Endothelial cell of umbilical vein (primary cell): ENCODE measurements at regions not wholly inside any gene's neighbourhood (a gene's known extent, or its start where the extent isn't known, plus 50 kb on each side); places are given as distances from the start of the nearest gene placed in this dataset.

Experiments
- BruUV-seq: library from RNA; stranded (reverse); fragments of 400-500 nt; replicated peaks from 2 replicates; lab custom pipeline; 2021; lab: Mats Ljungman, UMichigan
- CTCF ChIA-PET: fragments of 300-600, 350-600 bp; sonication (Branson Sonifier 250); formaldehyde crosslinking; loops from one replicate; lab custom pipeline; 2021; ENCODE audit warnings: antibody characterized with exemption, inconsistent platforms; lab: Charles Lee
- POLR2A ChIA-PET: fragments of 300-600, 350-600 bp; sonication (Branson Sonifier 250); formaldehyde crosslinking; loops from one replicate; lab custom pipeline; 2021; ENCODE audit warnings: antibody characterized with exemption, inconsistent platforms; lab: Charles Lee
- DNase-seq: peaks from one replicate; pipeline ENCODE4 v3.0.0-alpha.2; 2011; ENCODE audit warnings: low read depth, low spot score
- FAIRE-seq: peaks from 2 replicates; lab custom pipeline; 2011; peaks lifted over from hg19 to GRCh38; lab: Jason Lieb, UNC
- H2AFZ ChIP-seq: 2 replicates; pipeline ENCODE4 v1.6.0; 2012; ENCODE audit warnings: low read depth, low read length, control low read depth, inconsistent platforms
- H3K27ac ChIP-seq: 2 replicates; pipeline ENCODE4 v1.5.1; 2011; ENCODE audit warnings: low read depth, mild to moderate bottlenecking, control low read depth, low read length, moderate library complexity; ENCODE audit not compliant: insufficient read depth
- H3K27me3 ChIP-seq, 2 experiments: 2 replicates each; pipeline versions ENCODE4 v1.6.0 to v1.6.1; 2011; ENCODE audit warnings: low read length in 2 of 2, mixed read lengths in 1 of 2; ENCODE audit not compliant: control insufficient read depth in 2 of 2, insufficient read depth in 2 of 2
- H3K36me3 ChIP-seq, 2 experiments: 2 replicates in 1 of 2; 3 replicates in 1 of 2; pipeline ENCODE4 v1.5.1; 2011; ENCODE audit warnings: low read length in 2 of 2, mild to moderate bottlenecking in 1 of 2, moderate library complexity in 1 of 2; ENCODE audit not compliant: control insufficient read depth in 2 of 2, insufficient read depth in 2 of 2; ENCODE audit errors: extremely low read depth in 1 of 2
- H3K4me1 ChIP-seq: 3 replicates; pipeline ENCODE4 v1.5.1; 2011; ENCODE audit warnings: mild to moderate bottlenecking, low read length; ENCODE audit not compliant: control insufficient read depth, insufficient read depth; ENCODE audit errors: extremely low read depth
- H3K4me2 ChIP-seq: 2 replicates; pipeline ENCODE4 v1.6.1; 2011; ENCODE audit warnings: low read length, control low read depth, mixed read lengths; ENCODE audit not compliant: insufficient read depth
- H3K4me3 ChIP-seq, 3 experiments: fragments of 200-600 bp in 1 of 3; sonication (generic), shearing (Covaris generic) in 1 of 3; replicated peaks in 1 of 3; 2 replicates each; pipeline ENCODE4 v1.5.1; 2011 to 2016; ENCODE audit warnings: control low read depth in 3 of 3, low read length in 3 of 3, mild to moderate bottlenecking in 2 of 3, inconsistent platforms in 1 of 3, low read depth in 1 of 3, moderate library complexity in 1 of 3; ENCODE audit not compliant: insufficient read depth in 1 of 3
- H3K79me2 ChIP-seq: 2 replicates; pipeline ENCODE4 v1.6.0; 2012; ENCODE audit warnings: low read length, inconsistent platforms; ENCODE audit not compliant: control insufficient read depth, insufficient read depth
- H3K9ac ChIP-seq: replicated peaks from 2 replicates; pipeline ENCODE3; 2011; ENCODE audit warnings: low read length, control low read depth; ENCODE audit not compliant: insufficient read depth; ENCODE audit errors: extremely low read depth
- H3K9me1 ChIP-seq: replicated peaks from 3 replicates; pipeline ENCODE4 v1.6.0; 2011; ENCODE audit warnings: mild to moderate bottlenecking, low read length; ENCODE audit not compliant: control insufficient read depth, insufficient read depth; ENCODE audit errors: extremely low read depth
- H3K9me3 ChIP-seq: replicated peaks from 2 replicates; pipeline ENCODE4 v1.5.1; 2012; ENCODE audit warnings: low read length, inconsistent platforms; ENCODE audit not compliant: control insufficient read depth, insufficient read depth
- H4K20me1 ChIP-seq: replicated peaks from 2 replicates; pipeline ENCODE3; 2011; ENCODE audit warnings: mild to moderate bottlenecking, low read length; ENCODE audit not compliant: control insufficient read depth, insufficient read depth; ENCODE audit errors: extremely low read depth
- EZH2 ChIP-seq: IDR thresholded peaks from 2 replicates; pipeline ENCODE4 v1.6.1; 2012; ENCODE audit warnings: borderline replicate concordance, low read depth, mild to moderate bottlenecking, moderate library complexity, low read length, inconsistent platforms; ENCODE audit not compliant: severe bottlenecking
- FOS ChIP-seq: IDR thresholded peaks from 2 replicates; pipeline ENCODE4 v1.6.1; 2011; ENCODE audit warnings: mild to moderate bottlenecking, low read length, moderate library complexity, borderline replicate concordance; ENCODE audit not compliant: insufficient read depth
- GATA2 ChIP-seq: IDR thresholded peaks from 2 replicates; pipeline ENCODE4 v1.7.0; 2011; ENCODE audit warnings: low read depth, mild to moderate bottlenecking, moderate library complexity, mixed read lengths, low read length; ENCODE audit not compliant: insufficient read length, insufficient read depth
- JUN ChIP-seq: IDR thresholded peaks from 2 replicates; pipeline ENCODE4 v1.6.1; 2011; ENCODE audit warnings: borderline replicate concordance, low read depth; ENCODE audit not compliant: insufficient read length, insufficient read depth
- MYC ChIP-seq: IDR thresholded peaks from one replicate; pipeline ENCODE4 v1.6.1; 2011; ENCODE audit warnings: mild to moderate bottlenecking, low read depth, low read length
- POLR2A ChIP-seq: IDR thresholded peaks from 2 replicates; pipeline ENCODE4 v1.6.1; 2012; ENCODE audit warnings: low read depth, mild to moderate bottlenecking, control low read depth, low read length
- POLR2AphosphoS5 ChIP-seq: IDR thresholded peaks from 2 replicates; pipeline ENCODE4 v1.6.1; 2012; ENCODE audit warnings: low read depth, mild to moderate bottlenecking, control low read depth, low read length, moderate library complexity; ENCODE audit not compliant: insufficient read depth
- dilution Hi-C: fragments of 300-500 bp; cut with MboI; formaldehyde crosslinking; loops from one replicate; pipeline ENCODE4 v1.15.0; 2019; ENCODE audit warnings: low sequenced_read_pairs; ENCODE audit not compliant: extremely low pct_ligation_motif_present
- intact Hi-C: fragments of 100-400 bp; cut with micrococcal nuclease; formaldehyde crosslinking; loops from one replicate; pipeline ENCODE4 v1.10.0; 2022
- TF ChIP-seq, protein P1 (sequence below), 2 donors: IDR thresholded peaks; 1 replicate in 1 of 2; 2 replicates in 1 of 2; pipeline ENCODE4 v1.5.1; 2011; ENCODE audit warnings: low read length in 2 of 2, mild to moderate bottlenecking in 2 of 2, moderate library complexity in 2 of 2, control low read depth in 1 of 2, inconsistent platforms in 1 of 2, low read depth in 1 of 2; ENCODE audit not compliant: insufficient read depth in 1 of 2; ENCODE audit errors: extremely low read depth in 1 of 2
- TF ChIP-seq, protein P2 (sequence below): IDR thresholded peaks from 2 replicates; pipeline ENCODE4 v1.6.1; 2011; ENCODE audit not compliant: insufficient read depth, insufficient read length

DNA sequence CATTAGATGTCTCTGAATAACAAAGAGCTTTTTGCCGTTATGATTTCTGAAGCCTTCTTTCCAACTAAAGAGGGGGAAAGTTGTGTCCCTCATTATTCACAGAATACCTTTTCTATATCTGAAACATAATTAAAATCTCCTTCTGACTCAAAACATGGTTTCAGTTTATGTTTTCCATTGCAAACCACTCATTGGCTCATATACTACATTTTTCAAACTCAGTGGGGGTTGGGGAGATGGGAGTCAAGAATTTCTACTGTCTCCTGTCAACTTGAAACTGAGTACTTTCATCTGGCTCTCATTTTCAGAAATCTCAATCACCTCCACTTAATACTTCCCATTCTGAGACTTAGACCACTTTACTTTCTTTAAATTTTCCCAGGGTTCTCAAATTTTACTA, 1839.5 kb upstream of the PCDH10 start:
- Histone ChIP-seq H3K4me1 (no peaks in the 10 kb centered on the region), H3K4me2 (no peak overlapping the region), H3K9me1 (no peaks in the 10 kb centered on the region), H3K9ac (no peak overlapping the region), H3K27me3 (no peaks in the 10 kb centered on the region), H3K79me2 (no peaks in the 10 kb centered on the region), H3K36me3 (no peaks in the 10 kb centered on the region), H3K27ac (no peak overlapping the region), H3K4me3 (no peak overlapping the region), H4K20me1 (no peaks in the 10 kb centered on the region), H3K9me3 (no peaks in the 10 kb centered on the region), H2AFZ (no peak overlapping the region)
- DNase-seq (no peak), FAIRE-seq (no peak)
- ChIA-PET POLR2A (no interaction called here), CTCF (no interaction called here)
- BruUV-seq: no TSS peak
- no peak for TF ChIP-seq MYC
- TF ChIP-seq, protein P1, sequence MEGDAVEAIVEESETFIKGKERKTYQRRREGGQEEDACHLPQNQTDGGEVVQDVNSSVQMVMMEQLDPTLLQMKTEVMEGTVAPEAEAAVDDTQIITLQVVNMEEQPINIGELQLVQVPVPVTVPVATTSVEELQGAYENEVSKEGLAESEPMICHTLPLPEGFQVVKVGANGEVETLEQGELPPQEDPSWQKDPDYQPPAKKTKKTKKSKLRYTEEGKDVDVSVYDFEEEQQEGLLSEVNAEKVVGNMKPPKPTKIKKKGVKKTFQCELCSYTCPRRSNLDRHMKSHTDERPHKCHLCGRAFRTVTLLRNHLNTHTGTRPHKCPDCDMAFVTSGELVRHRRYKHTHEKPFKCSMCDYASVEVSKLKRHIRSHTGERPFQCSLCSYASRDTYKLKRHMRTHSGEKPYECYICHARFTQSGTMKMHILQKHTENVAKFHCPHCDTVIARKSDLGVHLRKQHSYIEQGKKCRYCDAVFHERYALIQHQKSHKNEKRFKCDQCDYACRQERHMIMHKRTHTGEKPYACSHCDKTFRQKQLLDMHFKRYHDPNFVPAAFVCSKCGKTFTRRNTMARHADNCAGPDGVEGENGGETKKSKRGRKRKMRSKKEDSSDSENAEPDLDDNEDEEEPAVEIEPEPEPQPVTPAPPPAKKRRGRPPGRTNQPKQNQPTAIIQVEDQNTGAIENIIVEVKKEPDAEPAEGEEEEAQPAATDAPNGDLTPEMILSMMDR (IDR thresholded peaks at IDR 0.05; ENCODE audit: extremely low read depth in 1 of 2, insufficient read depth in 1 of 2, low read depth in 1 of 2, low read length in 2 of 2): no peak
- no peak for TF ChIP-seq EZH2
- TF ChIP-seq JUN: no peak
- TF ChIP-seq, protein P2, sequence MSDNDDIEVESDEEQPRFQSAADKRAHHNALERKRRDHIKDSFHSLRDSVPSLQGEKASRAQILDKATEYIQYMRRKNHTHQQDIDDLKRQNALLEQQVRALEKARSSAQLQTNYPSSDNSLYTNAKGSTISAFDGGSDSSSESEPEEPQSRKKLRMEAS: no peak
- TF ChIP-seq GATA2: no peak
- TF ChIP-seq FOS: no peak
- no peak for TF ChIP-seq POLR2AphosphoS5
- TF ChIP-seq POLR2A: no peak
- intact Hi-C loops (no loop called here), dilution Hi-C loops (no loop called here)
